GM21367 (cell line): ENCODE measurements at regions not wholly inside any gene's neighbourhood (a gene's known extent, or its start where the extent isn't known, plus 50 kb on each side); places are given as distances from the start of the nearest gene placed in this dataset.

Experiments
- ATAC-seq: cut with Tn5 transposase; IDR thresholded peaks from one replicate; pipeline ENCODE4 v1.9.1; 2021; ENCODE audit not compliant: unreplicated experiment

GRCh38 chr13:31081316-31081715 lies 80.4 kb downstream of the HSPH1 start:
- ATAC-seq = no peak

- no peak for ATAC-seq
Measured at GRCh38 chr13:31074756-31075155, 86.9 kb downstream of the HSPH1 start.

- peak; percentile 95 for ATAC-seq
Measured at GRCh38 chr13:31073859-31074718, 87.6 kb downstream of the HSPH1 start.

- ATAC-seq = no peak
Measured at GRCh38 chr13:31072041-31072440, 89.7 kb downstream of the HSPH1 start.

GRCh38 chr13:31069808-31070534 lies 91.7 kb downstream of the HSPH1 start:
- ATAC-seq = no peak

- ATAC-seq = no peak
Measured at GRCh38 chr13:31068119-31068423, 93.6 kb downstream of the HSPH1 start.

GRCh38 chr13:31067416-31068118 lies 94.1 kb downstream of the HSPH1 start:
- ATAC-seq = no peak

GRCh38 chr13:31064636-31065035 lies 97.1 kb downstream of the HSPH1 start:
- no peak for ATAC-seq

- no peak for ATAC-seq
Measured at GRCh38 chr13:31063772-31064171, 97.9 kb downstream of the HSPH1 start.

- no peak for ATAC-seq
Measured at GRCh38 chr13:31060655-31061054, 101.0 kb downstream of the HSPH1 start.

GRCh38 chr13:31060220-31060619 lies 101.5 kb downstream of the HSPH1 start:
- ATAC-seq = no peak

GRCh38 chr13:31057403-31058033 lies 104.2 kb downstream of the HSPH1 start:
- ATAC-seq = no peak

- no peak for ATAC-seq
Measured at GRCh38 chr13:31056644-31057271, 104.9 kb downstream of the HSPH1 start.

GRCh38 chr13:31055589-31055988 lies 106.1 kb downstream of the HSPH1 start:
- no peak for ATAC-seq

GRCh38 chr13:31054632-31055031 lies 107.1 kb downstream of the HSPH1 start:
- ATAC-seq = no peak

- no peak for ATAC-seq
Measured at GRCh38 chr13:31053896-31054295, 107.8 kb downstream of the HSPH1 start.

GRCh38 chr13:31053091-31053490 lies 108.6 kb downstream of the HSPH1 start:
- ATAC-seq = no peak

- ATAC-seq = no peak
Measured at GRCh38 chr13:31052478-31052877, 109.2 kb downstream of the HSPH1 start.

GRCh38 chr13:31051999-31052398 lies 109.7 kb downstream of the HSPH1 start:
- ATAC-seq = no peak

GRCh38 chr13:31050486-31051400 lies 111.0 kb downstream of the HSPH1 start:
- ATAC-seq = no peak
